Right atrium auricular region (tissue), 2 donors: ENCODE measurements at regions not wholly inside any gene's neighbourhood (a gene's known extent, or its start where the extent isn't known, plus 50 kb on each side); places are given as distances from the start of the nearest gene placed in this dataset.

Experiments used
- DNase-seq: peaks from one replicate; pipeline ENCODE4 v3.0.0-alpha.2; 2019; ENCODE audit warnings: low spot score
- H3K27ac ChIP-seq, 2 donors: fragments of 200-600 bp; sonication (generic); 1 replicate in 1 of 2; 2 replicates in 1 of 2; pipeline ENCODE4 v1.5.1; 2016 to 2019
- H3K27me3 ChIP-seq, 2 donors: fragments of 200-600 bp; sonication (generic); one replicate each; pipeline versions ENCODE4 v1.5.1 to v1.6.0; 2017 to 2019
- H3K36me3 ChIP-seq: fragments of 200-600 bp; sonication (generic); one replicate; pipeline ENCODE4 v1.5.1; 2016
- H3K4me1 ChIP-seq, 2 donors: fragments of 200-600 bp; sonication (generic); one replicate each; pipeline versions ENCODE4 v1.5.1 to v1.6.0; 2017 to 2019
- H3K4me3 ChIP-seq, 2 donors: fragments of 200-600 bp; sonication (generic); 1 replicate in 1 of 2; 2 replicates in 1 of 2; pipeline ENCODE4 v1.5.1; 2017 to 2019; ENCODE audit warnings: mild to moderate bottlenecking in 1 of 2, moderate library complexity in 1 of 2
- H3K9me3 ChIP-seq, 2 donors: fragments of 200-600 bp; sonication (generic); one replicate each; pipeline ENCODE4 v1.5.1; 2019
- CTCF ChIP-seq, 2 donors: fragments of 200-600 bp; sonication (generic); IDR thresholded peaks; one replicate each; pipeline ENCODE4 v1.5.1; 2019; ENCODE audit warnings: antibody characterized with exemption in 2 of 2

- H3K4me1 ChIP-seq, result no peaks in the 10 kb centered on the region
- H3K27me3 ChIP-seq, result no peaks in the 10 kb centered on the region
- no peaks in the 10 kb centered on the region for H3K9me3 ChIP-seq
- DNase-seq, result no peak
- no peak overlapping the region for H3K27ac ChIP-seq
- TF ChIP-seq CTCF (IDR thresholded peaks at IDR 0.05), result no peak
- H3K36me3 ChIP-seq, result no peaks in the 10 kb centered on the region
- H3K4me3 ChIP-seq, result no peak overlapping the region
Observed at GRCh38 chr14:98899441-98899840, 372.6 kb downstream of the BCL11B start.

GRCh38 chr14:98900236-98900635, 371.8 kb downstream of the BCL11B start:
- H3K4me1 ChIP-seq, result no peaks in the 10 kb centered on the region
- no peaks in the 10 kb centered on the region for H3K27me3 ChIP-seq
- H3K36me3 ChIP-seq, result no peaks in the 10 kb centered on the region
- H3K27ac ChIP-seq, result no peak overlapping the region
- no peak for DNase-seq
- no peak overlapping the region for H3K4me3 ChIP-seq
- no peaks in the 10 kb centered on the region for H3K9me3 ChIP-seq
- TF ChIP-seq CTCF (IDR thresholded peaks at IDR 0.05), result no peak

GRCh38 chr14:98900798-98901197, 371.2 kb downstream of the BCL11B start:
- Histone ChIP-seq H3K27me3 (no peaks in the 10 kb centered on the region), H3K9me3 (no peaks in the 10 kb centered on the region), H3K4me1 (no peaks in the 10 kb centered on the region), H3K27ac (no peak overlapping the region), H3K36me3 (no peaks in the 10 kb centered on the region), H3K4me3 (no peak overlapping the region)
- no peak for TF ChIP-seq CTCF (IDR thresholded peaks at IDR 0.05)
- no peak for DNase-seq

GRCh38 chr14:98901511-98902205, 370.3 kb downstream of the BCL11B start:
- Histone ChIP-seq H3K36me3 (no peaks in the 10 kb centered on the region), H3K9me3 (no peaks in the 10 kb centered on the region), H3K4me1 (no peaks in the 10 kb centered on the region), H3K27ac (no peak overlapping the region), H3K4me3 (no peak overlapping the region), H3K27me3 (no peaks in the 10 kb centered on the region)
- TF ChIP-seq CTCF (IDR thresholded peaks at IDR 0.05), result no peak
- no peak for DNase-seq

- Histone ChIP-seq H3K27me3 (no peaks in the 10 kb centered on the region), H3K4me3 (no peak overlapping the region), H3K36me3 (no peaks in the 10 kb centered on the region), H3K9me3 (no peaks in the 10 kb centered on the region), H3K4me1 (no peaks in the 10 kb centered on the region), H3K27ac (no peak overlapping the region)
- no peak for TF ChIP-seq CTCF (IDR thresholded peaks at IDR 0.05)
- DNase-seq, result no peak
Observed at GRCh38 chr14:98903371-98903770, 368.6 kb downstream of the BCL11B start.

- Histone ChIP-seq H3K4me1 (no peaks in the 10 kb centered on the region), H3K4me3 (no peak overlapping the region), H3K36me3 (no peaks in the 10 kb centered on the region), H3K27me3 (no peaks in the 10 kb centered on the region), H3K27ac (no peak overlapping the region), H3K9me3 (no peaks in the 10 kb centered on the region)
- no peak for TF ChIP-seq CTCF (IDR thresholded peaks at IDR 0.05)
- DNase-seq, result no peak
Observed at GRCh38 chr14:98904677-98905076, 367.3 kb downstream of the BCL11B start.
